Limb (tissue), 2 donors: ENCODE measurements at regions not wholly inside any gene's neighbourhood (a gene's known extent, or its start where the extent isn't known, plus 50 kb on each side); places are given as distances from the start of the nearest gene placed in this dataset.
A peak's percentile ranks its signal among the peaks of the same experiment; 100 is the strongest.
"Not testable (repeated sequence)": the region's sequence is repeated elsewhere in the genome, so short reads cannot be mapped to it uniquely, and the experiment has no call there.

Source experiments
- DNase-seq, 2 donors: peaks; one replicate each; pipeline ENCODE4 v3.0.0-alpha.2; 2016; ENCODE audit errors: extremely low spot score in 2 of 2

DNA sequence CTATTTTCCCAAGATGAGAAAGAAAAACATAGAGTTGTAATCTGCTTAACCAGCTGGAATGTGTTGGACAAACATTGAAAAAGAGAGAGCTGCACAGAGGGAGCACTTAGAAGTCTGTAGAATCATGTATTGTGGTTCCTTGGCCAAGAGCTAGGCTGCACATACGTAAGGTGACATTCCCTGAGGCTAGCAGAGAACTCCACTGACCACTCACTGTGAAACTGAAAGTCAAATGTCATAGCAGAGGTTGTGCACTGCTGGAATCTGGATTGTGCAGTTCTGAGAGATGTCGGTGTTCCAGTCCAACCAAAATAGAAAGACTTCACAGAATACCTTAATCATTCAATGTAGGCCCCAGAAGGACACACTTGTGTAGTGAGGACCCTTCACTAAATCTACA lies 772.8 kb upstream of the RAG2 start:
- no peak for DNase-seq

DNA sequence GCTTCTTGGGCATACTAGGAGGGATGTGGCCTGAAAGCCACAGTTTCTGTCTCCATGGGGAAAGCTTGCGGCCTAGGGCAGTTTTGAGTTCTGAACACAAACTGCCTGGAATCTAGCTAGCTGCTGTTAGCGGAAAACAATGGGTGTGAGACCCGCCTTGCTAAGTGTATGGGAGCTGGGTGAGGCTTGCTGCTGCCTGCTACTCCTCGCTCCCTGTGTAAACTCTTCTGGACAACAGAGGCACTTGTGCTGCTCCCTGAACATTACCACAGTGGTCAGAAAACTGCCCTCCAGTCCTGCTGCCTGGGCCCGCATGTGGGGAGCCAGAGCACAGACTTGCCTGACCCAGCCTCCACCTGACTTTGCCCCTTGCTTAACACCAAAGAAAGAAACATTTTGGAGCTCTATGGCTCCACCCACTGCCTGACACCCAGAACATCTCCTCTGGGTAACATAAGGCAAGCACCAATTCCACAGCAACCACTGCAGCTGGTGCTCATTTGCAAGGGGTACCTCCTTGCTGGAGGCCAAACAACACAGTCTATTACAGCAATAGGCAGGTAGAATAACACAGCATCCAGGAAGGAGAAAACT lies 766.3 kb upstream of the RAG2 start:
- DNase-seq = no peak

DNA sequence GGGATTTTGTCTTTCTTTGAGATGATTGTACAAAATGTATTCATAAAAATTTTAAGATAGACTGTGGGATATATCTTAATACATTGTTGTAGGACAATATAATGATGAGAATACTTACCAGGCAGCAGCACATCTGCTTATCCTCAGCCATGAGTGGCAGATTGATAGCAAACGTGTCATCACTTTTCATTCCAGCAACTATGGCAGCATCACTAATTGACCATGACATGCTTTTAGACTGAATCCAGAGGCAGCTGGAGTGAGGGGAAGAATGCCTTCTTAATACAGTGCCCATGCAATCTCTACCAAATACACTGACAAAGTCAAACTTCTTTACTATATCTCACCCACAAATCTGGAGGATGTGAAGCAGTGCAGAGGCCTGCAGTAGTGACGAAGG lies 755.2 kb upstream of the RAG2 start:
- DNase-seq = no peak

DNA sequence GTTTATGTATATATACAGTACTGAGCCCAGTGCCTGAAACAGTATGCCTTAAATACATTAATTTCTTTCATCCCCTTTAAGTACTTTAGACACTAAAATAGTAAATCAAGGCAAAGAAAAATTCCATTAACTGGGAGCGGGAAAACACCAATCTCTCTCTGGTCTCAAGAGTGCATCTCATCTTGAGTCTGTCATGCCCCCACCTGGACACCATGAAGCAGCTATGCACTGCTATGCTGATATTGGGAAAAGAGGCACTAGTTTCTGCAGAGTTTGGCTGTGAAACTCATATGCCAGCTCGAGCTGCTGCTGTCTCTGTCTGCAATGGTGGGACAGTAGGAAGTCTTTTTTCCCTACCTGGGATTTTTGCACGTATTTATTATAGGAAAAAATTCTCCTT lies 754.4 kb upstream of the RAG2 start:
- no peak for DNase-seq

DNA sequence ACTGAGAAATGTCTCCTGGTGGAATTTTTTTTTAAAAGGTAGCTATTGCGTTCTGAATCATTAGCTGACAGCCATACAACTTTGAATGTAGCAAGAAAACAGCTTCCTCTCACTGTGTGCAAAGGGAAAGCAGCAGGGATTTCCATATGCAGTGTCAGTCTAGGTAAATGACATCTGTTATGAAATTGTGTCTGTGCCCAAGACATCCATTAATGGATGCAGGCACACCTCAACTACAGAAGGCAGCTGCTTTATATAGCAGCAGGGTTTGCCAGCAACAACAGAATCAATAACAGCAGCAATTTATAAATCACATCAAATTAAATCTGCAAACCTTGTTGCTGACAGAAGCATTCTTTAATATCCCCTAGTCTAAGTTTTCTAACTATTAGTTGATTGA lies 745.3 kb upstream of the RAG2 start:
- DNase-seq = no peak

DNA sequence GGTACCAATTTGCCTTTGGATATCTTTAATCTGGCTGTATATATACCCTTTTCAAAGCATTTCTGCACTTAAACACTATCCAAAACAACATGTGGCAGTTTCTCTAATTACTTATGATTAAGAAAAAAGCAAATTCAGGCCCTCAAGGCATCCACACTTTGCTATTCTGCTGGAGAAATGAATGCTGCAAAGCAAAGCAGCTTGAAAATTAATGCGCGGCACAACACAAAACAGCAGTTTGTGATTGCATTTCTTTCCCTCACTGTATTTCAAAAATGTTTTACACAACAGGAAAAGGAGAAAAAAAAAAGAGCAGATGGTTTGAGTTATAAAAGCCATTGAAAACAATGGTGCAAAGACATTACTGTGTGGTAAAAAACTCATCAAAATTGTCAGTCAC lies 738.4 kb upstream of the RAG2 start:
- no peak for DNase-seq

DNA sequence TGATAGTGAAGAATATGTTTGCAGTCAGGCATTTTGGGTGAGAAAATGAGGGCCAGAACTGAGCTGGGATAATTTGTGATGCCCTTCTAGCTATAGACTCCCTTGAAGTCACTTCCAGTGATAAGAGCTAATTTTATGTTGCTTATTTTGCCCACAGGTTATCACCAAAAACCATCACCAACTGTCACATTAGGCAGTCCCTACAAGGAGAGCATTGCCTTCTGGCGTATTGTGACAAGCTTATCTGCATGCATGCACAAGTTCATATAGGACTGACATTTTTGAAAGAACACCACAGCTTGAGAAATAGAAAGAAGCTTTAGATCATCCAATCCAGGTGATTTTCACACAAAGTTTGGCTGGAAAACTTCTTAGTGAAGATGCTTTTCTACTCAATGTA lies 735.3 kb upstream of the RAG2 start:
- DNase-seq = no peak

DNA sequence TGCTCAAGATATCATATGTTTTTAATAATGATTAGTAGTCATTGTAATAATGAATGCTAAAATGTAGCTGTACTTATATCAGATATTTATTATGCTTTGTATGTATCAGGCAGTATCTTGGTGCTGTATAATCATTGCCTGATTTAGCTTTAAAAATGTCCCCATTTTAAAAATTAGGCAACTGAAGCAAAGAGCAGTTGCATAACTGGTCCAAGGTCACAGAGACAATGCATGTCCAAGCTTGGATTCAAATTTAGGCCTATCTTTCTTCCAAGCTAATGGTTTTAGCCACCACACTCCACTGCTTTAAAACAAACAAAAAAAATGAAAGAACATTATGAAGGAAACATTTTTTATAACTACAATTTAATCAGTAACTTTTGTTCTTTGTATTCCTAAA lies 725.8 kb upstream of the RAG2 start:
- no peak for DNase-seq

DNA sequence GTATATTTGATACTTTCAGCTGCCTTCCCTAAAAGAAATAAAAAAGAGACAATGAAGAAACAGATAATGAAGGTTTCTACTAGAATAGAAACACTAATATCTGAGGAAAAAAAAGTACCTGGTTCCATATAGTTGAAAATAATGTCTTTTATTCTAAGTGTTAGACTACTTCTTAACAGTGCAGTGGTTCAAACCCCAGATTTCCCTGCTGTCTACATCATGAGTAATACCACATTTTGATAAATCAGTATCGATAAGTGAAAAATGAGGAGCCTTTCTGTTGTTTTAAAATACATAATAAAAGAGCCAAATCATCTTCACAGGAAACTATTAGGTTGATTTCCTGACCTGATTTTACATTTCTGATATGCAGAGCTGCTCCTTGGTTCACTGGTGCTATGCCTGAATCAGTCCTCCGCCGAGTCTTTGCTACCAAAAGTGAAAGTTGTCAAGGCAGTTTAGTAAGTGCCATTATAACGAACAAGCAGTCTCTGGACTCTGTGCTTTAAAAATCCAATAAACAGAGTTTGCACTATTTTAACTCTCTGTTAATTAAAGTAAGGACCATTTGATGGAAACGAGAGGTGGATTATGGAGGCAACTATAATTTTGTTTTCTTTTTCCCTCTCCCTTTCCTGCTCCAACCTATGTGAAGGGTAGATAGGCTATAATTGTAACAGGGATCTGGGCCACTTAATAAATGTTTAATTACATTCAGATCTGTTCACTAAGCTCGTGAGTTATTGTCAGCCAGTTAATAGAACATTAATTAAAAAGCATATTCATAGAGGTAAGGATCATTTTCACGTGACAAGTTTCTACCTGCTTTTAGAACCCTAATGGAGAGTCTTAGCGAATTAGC lies 724.5 kb upstream of the RAG2 start:
- no peak for DNase-seq

DNA sequence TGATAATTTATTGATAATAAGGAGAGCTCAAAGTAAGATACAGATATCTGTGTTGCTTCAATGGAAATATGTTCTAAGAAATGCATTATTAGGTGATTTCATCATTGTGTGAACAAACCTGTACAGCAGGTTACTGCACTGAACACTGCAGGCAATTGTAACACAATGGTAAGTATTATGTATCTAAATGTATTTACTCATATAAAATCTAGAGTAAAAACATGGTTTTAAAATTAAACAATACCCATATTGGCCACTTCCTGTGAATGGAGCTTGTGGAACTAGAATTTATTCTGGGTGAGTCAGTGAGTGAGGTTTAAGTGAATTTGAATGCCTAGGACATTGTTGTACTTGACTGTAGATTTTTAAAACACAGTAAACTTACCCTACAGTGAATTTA lies 722.9 kb upstream of the RAG2 start:
- DNase-seq = no peak

DNA sequence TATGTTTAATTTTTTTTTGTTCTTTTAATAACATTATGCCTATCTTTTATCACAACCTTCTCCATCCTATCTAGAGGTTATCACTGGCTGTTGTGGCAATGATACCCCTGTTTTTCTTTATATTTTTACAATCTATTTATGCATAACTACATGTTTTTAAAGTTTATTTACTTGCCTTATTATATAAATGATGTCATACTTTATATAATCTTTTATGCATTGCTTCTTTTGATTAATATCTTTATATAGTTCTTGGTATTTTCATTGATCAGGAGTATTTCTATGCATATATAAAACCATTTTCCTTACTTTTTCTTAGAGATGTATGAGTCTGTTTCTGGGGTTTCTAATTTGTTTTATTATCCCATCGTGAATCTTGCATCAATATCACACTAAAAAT lies 719.8 kb upstream of the RAG2 start:
- no peak for DNase-seq

DNA sequence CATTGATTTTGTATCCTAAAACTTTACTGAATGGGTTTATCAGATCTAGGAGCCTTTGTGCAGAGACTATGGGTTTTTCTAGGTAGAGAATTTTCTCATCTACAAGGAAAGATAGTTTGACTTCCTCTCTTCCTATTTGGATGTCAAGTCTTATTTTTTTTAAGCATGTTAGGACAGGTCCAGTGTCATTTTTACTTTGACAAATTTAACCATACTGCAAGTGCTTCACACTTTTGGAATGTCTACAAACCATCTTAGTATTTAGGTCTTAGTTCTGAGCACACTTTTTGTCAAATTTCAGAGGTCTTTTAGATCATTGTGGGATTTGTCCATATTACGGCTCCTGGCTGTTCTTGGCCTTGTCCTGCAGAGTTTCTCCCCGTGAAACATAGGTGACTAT lies 715.2 kb upstream of the RAG2 start:
- DNase-seq = no peak

DNA sequence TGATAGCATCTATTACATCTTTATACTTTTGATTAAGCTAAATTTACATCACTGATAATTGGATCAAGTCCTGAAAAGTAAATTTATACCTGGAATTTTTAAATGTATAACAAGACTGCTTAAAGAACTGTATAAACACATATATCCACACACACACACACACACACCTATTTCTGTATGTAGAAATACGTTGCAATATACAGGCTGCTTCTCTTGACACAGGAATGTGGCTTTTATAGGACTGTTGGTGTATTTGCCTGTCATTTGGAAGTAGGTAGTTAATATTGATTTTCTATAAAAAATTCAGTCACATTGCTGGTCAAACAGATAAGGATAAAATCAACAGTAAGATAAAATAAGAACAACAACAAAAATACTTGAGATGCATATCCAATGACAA lies 708.5 kb upstream of the RAG2 start:
- DNase-seq = no peak

DNA sequence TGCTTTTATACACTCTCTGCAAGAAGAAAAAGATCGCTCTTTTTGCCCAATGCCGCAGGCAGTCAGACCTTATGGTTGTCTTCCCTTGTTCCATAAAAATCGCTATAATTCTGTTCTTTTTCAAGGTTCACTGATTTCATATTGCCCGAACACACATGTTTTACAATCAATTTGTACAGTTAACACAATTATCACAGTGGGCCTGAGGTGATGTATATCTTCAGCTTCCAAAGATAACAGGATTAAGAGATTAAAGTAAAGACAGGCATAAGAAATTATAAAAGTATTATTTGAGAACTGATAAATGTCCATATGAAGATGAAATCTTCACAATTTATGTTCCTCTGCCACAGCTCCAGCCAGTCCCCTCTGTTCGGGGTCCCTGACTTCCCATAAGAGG lies 703.4 kb upstream of the RAG2 start:
- DNase-seq = not testable (repeated sequence)

DNA sequence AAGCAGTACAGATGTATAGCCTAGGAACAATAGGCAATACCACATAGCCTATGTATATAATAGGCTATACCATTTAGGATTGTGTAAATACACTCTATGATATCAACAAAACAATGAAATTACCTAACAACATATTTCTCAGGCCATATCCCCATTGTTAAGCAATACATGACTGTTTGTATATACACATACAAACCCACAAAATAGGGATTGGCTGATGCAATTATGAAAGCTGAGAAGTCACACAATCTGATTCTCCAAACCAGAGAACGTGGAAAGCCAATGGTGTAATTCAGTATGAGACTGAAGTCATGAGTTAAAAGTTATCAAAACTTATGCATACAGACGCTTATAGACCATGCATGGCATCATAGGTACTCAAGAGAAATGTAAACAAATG lies 700.1 kb upstream of the RAG2 start:
- DNase-seq = no peak

DNA sequence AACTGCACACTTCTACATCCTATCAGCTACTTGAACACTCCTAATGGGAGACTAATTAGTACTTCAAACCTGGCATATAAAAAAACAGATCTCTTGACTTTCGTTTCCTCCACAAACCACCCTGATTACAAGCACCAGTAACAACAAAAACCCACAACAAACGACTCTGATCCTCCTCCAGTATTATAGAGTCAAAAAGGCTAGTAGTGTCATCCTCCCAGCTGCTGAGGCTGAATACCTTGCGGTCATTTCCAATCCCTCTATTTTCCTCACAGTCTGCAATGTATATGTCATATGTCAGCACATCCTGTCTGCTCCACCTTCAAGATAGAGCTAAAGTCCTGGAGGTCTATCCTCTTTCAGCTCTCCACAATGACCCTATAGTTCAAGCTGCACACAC lies 688.9 kb upstream of the RAG2 start:
- no peak for DNase-seq

DNA sequence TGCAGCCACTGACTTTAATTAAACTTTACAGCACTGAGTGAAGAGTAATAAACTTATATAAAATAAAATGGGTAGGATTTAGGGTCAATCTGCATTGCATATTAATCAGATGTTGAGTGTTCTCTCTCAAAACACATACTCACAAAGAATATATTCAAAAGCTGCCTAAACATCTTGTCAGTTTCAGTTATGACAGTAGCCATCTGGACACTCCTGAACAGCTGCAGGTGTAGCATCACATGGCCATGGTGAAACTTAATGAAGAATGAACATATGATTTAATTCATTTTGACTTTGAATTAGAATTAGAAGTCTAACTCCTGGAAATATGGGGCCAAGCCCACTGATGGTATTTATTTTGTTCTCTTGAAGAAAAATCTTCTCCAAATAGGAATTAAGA lies 684.3 kb upstream of the RAG2 start:
- DNase-seq = no peak

DNA sequence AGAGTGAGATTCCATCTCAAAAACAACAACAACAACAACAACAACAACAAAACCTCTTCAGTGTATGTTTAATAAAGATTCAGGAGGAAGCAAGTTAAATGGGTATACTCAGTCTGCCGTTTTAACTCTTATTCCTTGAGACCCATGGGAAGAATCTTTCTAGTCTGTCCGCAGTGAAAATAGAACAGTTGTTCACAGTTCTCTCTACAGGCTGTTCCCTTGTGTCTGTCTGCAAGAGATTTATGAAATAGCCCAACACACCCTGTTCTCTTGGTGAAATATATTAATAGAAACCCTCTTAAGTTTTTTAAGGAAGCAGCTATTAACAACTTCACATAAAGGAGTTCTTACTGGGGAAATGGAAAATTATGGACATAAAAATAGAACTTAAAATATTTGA lies 682.2 kb upstream of the RAG2 start:
- DNase-seq = peak in 1 of 2 donors; percentile 8

DNA sequence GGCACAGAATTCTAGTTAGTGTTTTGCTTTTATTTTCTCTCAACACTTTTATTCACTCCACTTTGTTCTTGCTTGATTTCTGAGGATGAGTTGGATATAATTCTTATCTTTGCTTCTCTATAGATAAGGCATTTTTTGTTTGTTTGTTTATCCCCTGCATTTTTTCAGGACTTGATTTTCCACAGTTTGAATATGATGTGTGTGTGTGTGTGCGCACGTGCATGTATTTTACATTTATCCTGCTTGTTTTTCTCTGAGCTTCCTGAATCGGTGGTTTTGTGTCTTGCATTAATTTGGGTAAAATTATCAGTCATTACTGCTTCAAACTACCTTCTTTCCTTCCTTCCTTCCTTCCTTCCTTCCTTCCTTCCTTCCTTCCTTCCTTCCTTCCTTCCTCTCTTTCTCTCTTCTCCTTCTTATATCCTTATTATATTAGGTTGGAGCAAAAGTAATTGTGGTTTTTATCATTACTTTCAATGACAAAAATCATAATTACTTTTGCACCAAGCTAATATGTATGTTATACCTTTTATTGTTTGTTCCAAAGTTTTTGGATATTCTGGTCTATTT lies 679.9 kb upstream of the RAG2 start:
- no peak for DNase-seq

DNA sequence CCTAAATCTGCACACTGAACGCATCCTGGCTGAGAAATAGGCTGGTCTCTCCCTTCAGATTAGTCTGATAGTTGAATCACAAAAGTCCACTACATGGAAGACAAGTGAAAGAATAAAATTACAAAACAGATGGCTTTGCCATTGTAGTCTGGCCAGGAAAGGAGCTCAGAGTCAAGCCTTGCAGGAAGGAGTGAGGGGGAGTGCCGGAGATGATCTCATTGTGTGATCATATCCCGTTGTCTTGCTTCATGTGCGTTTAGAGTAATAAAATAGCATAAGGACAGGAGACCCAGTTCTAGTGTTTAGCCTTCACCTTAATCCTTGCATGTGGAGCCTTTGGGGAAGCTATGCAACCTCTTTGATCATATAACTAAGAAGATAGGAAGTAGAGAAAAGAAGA lies 666.7 kb upstream of the RAG2 start:
- no peak for DNase-seq

DNA sequence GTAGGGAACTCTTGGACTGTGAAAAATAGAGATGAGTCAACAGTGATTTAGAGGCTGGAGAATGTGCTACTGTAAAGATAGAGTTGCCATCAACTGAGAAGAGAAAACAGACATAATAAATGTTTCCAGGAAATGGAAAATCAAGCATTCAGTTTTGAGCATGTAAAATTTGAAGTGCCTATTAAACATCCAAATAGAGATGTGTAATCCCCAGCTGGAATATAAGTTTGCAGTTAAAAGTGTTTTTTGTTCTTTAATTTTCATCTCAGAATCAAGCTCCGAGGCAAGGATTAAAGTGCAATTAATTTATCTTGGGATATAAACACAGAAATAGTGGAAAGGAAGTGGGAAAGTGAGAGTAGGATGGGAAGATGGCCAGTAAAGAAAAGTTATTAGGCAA lies 666.0 kb upstream of the RAG2 start:
- DNase-seq = no peak

DNA sequence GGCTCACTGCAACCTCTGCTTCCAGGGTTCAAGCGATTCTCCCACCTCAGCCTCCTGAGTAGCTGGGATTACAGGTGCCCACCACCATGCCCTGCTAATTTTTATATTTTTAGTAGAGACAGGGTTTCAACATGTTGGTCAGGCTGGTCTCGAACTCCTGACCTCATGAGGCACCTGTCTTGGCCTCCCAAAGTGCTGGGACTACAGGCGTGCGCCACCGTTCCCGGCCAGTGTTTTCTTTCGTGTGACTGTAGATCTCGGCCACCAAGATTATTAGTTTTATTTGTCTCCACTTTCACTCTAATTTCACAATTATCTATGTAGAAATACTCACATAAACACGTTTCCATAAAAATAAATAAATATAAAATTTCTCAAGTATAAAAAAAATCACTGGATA lies 665.4 kb upstream of the RAG2 start:
- not testable (repeated sequence) for DNase-seq

DNA sequence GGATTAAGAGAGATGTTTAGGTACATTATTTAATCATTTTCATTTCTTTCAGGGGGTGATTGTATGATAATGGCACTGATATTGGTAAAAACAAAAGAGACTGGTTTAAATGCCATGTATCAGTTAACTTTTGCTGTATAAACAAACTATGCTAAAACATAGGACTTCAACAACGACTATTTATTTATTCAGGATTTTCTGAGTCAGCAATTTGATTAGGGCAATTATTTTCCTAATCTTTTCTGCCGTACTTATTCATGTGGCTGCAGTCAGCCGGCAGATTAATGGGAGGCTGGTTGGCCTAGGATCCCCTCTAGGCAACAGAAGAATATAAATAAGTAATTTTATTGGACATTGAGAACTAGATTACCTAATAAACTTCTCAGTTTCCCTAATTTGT lies 661.7 kb upstream of the RAG2 start:
- no peak for DNase-seq
